Kidney capillary endothelial cell (primary cell): ENCODE measurements at regions not wholly inside any gene's neighbourhood (a gene's known extent, or its start where the extent isn't known, plus 50 kb on each side); places are given as distances from the start of the nearest gene placed in this dataset.
"Not testable (repeated sequence)": the region's sequence is repeated elsewhere in the genome, so short reads cannot be mapped to it uniquely, and the experiment has no call there.

Source experiments
- DNase-seq: peaks from one replicate; pipeline ENCODE4 v3.0.0-alpha.2; 2018; ENCODE audit warnings: low spot score

DNA sequence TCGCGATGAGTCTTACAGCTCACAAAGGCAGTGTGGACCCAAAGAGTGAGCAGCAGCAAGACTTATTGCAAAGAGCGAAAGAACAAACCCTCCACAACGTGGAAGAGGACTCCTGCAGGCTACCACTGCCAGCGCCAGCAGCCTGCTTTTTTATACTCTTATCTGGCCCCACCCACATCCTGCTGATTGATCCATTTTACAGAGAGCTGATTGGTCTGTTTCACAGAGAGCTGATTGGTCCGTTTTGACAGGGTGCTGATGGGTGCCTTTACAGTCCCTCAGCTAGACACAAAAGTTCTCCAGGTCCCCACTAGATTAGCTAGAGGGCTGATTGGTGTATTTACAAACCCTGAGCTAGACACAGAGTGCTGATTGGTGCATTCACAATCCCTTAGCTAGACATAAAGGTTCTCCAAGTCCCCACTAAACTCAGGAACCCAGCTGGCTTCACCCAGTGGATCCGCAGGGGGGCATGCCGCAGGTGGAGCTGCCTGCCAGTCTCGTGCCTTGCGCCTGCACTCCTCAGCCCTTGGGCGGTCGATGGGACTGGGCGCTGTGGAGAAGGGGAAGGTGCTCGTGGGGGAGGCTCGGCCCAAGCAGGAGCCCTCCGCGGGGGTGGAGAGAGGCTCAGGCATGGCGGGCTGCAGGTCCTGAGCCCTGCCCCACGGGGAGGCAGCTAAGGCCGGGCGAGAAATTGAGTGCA is 75.7 kb downstream of the QDPR start:
- not testable (repeated sequence) for DNase-seq

DNA sequence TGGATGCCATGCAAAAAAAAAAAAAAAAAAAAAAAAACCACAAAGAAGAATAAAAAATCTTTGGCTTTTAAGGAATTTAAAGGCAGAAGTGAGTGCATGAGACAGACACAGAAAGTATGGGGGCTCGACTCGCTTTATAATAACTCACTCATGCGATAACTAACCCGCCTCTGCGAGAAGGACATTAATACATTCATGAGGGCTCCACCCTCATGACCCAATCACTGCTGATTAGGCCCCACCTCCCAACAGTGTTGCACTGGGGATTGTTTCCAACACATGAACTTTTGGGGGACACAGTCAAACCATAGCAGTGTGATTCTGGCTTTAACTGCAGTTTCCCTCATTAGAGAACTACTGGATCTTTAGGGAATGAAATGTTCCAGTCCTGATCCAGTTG is 78.1 kb downstream of the QDPR start:
- no peak for DNase-seq

DNA sequence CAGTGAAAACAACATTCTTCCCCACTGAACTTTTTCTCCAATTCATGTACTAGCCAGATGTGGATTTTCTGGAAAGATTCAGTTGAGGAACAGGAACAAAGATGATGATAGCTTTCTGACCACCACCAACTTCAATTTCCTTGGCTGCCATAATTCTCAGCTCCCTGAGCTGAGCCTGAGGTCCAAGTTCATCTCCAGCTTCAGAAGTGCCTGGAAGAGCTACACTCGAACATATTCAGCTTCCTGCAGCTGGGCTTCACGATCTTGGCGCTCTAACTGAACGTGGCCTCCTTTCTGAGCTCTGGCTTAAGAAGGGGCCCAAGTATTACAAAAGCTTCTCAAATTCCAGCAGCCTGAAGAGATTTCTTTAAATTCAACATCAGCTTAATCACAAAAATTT is 83.9 kb downstream of the QDPR start:
- no peak for DNase-seq

DNA sequence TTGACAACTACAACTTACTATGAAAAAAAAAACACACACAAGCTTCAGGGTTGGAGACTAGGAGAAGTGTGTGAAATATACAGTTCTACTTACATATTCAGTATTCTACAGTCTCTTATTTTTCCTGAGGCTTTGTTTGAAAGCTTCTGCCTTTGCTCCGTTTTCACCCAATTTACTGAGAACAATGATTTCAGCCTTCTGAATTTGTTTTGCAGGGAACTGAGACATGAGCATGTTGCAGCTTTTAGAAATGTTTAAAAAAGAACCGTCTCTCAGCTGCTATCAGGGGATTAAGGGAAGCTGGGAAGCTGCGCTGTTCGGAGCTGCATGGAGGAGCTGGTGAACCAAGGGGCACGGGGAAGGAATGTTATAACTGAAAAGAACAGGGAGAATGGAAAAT is 85.7 kb downstream of the QDPR start:
- DNase-seq, result no peak

DNA sequence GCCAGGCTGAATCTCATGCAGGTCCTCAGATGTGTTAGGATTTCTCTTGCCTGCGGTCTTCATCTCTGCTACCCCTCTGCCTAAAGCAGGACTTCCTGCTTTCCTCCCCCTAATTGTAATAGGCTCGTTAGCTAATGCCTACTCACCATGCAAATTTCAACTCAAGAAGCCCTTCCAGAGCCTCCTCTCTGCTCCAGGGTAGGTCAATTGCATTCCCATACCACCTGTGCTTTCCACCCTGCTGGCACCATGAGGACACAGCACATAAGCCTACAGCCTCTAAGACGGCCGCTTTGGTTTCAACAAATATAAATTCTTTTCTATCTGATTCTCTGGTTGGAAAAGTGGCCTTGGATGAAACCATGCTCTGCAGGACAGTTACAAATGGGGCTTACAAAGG is 93.9 kb downstream of the QDPR start:
- no peak for DNase-seq

DNA sequence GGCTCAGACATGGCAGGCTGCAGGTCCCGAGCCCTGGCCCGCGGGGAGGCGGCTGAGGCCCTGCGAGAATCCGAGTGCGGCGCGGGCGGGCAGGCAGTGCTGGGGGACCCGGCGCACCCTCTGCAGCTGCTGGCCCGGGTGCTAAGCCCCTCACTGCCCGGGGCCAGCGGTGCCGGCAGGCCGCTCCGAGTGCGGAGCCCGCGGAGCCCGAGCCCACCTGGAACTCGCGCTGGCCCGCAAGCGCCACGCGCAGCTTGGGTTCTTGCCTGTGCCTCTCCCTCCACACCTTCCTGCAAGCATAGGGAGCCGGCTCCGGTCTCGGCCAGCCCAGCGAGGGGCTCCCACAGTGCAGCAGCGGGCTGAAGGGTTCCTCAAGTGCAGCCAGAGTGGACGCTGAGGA is 97.5 kb downstream of the QDPR start:
- no peak for DNase-seq

DNA sequence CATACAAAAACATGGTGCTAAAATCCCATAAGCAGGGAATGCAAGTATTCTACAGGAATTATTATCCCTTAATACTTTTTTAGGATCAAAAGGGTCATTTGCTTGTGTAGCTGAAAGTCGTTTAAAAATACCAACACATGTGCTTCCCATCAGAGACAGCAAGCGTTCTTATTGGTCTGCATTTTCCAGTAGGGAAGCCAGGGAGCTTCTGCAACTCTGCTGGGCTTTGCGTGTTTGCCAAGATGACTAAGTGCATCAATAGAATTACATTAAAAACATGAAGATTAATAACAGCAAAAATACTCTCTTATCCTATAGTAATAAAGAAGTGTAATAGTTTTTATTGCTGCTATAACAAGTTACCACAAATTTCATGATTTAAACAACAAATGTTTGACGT is 111.2 kb downstream of the QDPR start:
- no peak for DNase-seq

DNA sequence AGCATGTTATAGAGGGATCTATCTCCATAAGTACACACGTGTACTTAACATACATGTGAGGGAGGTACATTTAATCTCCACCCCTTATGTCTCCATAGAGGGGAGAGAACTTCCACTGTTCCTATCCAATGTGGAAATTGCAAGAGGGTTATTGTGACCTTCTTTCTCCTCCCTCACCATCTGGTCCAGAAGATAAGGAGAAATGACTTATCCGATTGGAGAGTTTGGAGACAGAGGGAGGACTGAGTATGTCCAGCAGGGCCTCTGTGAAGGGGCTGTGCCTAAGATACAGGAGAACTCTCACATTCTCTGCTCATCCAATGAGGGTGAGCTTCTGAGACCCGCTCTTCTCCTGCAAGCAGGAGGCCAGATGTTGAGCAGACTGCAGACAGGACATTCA is 113.1 kb downstream of the QDPR start:
- no peak for DNase-seq

DNA sequence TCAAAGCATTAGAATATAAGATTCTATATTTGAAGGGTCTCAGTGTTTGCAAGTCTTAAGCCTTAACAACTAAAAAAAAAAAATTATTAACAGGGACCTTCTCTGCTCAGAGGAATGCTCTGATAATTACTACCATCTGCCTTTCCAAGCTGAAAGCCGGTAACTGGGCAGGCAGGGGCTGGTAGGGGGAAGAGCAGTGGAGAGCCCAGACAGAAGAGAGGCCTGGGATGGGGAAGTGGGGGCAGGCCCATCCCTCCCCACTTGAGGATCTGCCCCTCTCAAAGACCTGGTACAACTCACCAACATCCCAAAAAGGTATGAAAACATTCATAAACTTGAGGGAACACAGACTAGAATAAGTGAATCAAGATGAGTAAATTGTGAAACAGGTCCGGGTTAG is 113.9 kb downstream of the QDPR start:
- no peak for DNase-seq

DNA sequence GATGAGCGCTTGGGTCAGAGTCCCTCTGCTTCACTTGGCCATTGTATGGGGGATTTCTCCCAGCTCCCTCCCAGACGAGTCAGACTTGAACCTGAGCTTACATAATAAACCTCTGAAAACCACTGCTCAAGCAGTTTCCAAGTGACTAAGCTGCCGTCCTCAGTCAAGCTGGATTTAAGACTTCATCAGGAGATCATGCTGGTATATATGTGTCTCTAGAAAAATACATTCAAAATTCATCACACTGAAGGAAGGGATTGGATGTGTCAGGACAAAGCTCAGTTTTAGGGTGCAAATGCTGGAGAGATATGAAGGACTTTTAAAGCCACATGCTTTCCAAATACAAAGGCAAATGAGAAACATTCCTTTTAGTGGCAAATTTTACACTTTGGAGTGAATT is 114.3 kb downstream of the QDPR start:
- DNase-seq, result no peak

DNA sequence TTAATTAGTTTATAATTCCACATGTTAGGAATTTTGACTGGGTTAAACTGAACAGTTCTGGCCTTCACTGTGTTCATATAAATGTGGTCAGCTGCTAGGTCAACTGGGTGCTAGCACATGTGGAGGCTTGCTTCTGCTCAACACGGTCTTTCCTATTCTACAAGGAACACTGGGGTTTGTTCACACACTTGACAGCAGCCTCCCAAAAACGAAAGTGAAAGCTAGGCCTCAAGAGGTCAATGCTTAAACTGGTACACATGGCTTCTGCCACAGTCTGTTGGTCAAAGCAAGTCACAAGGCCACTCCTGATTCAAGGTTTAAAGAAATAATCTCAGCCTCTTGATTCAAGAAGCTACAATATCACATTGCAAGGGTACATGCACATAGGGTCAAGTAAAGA is 126.5 kb downstream of the QDPR start:
- no peak for DNase-seq

DNA sequence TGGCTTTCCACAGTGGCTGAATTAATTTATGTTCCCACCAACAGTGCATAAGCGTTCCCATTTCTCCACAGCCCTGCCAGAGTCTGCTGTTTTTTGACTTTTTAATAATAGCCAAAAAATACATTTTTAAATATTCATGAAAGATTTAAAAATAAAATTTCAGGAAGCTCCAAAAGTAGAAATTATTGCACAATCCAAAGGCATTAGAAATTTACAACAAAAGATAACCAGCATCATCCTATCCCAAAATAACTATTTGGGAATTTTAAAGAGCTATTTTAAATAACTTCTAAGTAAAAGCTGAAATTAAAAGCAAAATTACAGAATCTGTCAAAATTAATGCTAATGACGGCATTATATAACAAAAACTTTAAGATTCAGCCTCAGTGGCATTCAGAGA is 131.5 kb downstream of the QDPR start:
- DNase-seq, result no peak

DNA sequence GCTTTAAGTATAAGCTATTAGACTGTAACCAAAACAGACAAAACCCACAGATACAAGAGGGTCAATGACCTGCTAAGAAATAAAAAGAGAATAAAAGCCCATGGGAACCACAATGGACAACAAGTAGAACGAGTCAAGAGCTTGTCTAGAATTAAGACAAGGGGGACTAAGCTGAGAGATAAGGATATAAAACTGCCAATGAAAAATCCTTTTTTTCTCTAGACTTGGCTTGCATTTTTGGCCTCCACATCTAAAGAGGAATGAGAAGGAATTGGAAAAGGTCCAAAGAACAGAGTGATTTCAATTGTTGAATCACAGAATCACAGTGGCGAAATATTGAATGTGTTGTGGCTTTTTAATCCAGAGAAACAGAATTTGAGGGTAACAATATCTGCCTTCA is 135.7 kb downstream of the QDPR start:
- DNase-seq, result no peak

DNA sequence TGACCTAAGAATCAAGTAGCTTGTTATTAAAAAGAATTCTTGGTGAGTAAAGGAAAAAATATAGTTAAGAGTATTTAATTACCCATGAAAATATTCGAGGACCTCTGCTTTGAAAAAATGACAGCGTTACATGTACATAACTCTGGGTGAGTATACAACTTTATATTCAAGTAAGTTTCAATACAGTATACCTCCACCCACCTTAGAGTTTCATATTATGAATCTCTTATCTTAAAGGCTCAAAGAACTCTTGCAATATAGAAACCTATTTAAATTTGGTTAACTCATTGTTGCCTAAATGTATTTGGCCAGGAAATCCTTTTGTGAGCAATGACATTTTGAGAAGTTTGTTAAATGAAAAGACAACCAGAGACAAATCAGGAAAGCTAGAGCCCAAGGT is 138.2 kb downstream of the QDPR start:
- DNase-seq, result no peak

DNA sequence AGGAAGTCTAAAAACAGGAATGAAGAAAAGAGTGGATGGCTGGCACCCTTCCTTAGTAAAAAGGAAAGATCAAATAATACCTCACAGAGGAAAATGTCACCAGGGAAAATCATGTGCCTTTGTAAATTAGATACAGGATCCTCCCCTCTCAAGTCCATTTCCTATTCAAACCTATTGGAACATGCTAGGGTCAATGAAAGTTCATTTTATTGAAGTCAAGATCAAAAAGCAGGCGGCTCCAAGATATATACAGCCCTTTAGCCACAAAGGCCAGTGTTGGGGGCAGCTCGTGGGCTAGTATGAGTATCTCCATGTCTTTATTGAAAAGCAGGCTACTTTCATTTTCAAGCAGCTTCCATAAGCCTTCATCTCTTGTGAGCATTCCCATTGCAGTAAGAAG is 141.1 kb downstream of the QDPR start:
- DNase-seq, result no peak

DNA sequence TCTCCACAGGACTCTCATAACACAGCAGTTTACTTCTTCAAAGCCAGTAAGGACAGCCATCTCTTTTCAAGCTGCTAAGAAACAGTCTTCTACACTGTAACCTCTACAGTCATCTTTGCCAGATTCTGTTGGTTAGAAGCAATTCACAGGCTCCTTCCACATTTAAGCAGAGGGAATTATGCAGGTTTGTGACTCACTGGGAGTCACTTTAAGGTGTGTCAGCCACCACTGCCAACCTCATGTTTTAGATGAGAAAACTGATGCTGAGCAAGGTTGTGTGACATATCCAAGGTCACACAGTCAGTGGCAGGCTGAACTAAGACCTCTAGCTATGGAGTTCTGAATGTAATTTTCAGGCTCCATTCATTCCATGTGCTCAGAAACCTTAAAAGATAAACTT is 143.5 kb downstream of the QDPR start:
- DNase-seq, result no peak

DNA sequence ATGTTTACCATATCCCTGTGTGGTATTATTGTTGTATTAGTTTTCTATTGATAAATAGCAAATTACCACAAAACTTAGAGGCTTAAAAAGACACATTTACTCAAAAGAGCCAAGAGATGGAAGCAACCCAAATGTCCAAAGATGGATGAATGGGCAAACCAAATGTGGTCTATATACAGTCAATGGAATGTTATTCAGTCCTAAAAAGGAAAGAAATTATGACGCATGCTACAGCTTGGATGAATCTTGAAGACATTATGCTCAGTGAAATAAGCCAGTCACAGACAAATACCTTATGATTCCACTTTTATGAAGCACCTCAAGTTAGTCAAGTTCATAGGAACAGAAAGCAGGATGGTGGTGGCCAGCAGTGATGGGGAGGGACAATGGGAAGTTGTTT is 144.7 kb downstream of the QDPR start:
- DNase-seq, result no peak

DNA sequence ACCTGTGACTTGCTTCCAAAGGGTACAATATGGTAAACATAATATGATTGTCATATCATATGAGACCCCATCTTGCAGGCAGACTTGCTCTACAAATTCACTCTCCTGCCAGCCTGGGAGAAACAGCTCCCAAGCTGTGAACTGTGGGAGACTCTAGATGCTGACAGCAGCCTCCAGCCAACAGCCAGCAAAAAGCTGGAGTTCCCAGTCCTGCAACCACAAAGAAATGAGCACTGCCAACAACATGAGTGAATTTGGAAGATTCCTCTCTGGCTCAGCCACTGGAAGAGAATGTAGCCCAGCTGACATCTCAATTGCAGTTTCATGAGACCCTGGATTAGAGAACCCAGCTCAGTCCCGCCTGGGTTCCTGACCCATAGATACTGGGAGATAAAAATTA is 145.4 kb downstream of the QDPR start:
- DNase-seq, result no peak

DNA sequence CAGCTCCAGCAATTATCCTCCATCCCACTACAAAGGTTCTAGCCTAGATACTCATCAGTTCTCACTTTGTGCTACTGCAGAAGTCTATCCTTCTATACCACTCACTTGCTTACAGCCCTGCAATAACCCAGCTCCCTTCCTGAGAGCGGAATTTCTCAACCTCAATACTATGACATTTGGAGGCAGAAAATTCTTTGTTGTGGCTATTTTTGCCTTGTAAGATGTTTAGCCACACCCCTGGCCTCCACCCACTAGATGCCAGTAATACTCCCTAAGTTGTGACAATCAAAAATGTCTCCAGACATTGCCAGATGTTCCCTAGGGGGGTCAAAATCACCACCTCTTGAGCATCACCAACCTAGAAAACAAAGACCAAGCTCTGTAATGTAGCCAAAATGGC is 149.5 kb downstream of the QDPR start:
- no peak for DNase-seq

DNA sequence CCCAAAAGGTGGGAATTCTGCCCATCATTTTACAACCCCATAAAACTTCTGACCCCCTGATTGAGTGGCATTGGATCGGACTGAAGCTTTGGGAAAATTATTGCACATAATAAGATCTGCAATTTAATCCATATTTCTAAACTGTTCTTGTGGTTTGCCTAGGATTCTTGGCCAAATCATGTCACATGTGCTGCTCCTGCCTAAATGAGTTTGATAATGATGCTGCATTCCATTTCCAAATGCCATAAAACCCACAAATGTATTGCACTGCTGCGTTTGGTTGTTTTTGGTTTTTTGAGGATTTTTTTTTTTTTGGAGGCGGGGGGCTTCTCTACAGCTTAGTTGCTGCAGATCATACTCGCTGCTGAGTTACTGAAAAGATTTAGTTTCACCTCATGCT is 153.6 kb downstream of the QDPR start:
- DNase-seq, result no peak

DNA sequence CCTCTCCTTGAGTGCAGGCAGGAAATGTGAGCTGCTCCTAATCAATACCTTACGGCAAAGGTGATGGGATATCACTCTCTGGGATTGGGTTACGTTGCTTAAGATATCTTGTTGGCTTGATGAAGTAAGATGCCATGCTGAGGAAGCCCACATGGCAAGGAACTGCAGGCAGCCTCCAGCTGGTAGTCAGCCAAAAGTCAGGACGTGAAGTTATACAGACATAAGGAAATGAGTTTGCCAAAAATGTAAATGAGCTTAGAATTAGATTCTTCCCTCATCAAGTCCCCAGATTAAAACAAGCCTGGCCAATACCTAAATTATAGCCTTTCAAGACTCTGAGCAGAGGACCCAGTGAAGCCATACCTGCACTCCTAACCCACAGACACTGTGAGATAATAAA is 155.0 kb downstream of the QDPR start:
- no peak for DNase-seq

DNA sequence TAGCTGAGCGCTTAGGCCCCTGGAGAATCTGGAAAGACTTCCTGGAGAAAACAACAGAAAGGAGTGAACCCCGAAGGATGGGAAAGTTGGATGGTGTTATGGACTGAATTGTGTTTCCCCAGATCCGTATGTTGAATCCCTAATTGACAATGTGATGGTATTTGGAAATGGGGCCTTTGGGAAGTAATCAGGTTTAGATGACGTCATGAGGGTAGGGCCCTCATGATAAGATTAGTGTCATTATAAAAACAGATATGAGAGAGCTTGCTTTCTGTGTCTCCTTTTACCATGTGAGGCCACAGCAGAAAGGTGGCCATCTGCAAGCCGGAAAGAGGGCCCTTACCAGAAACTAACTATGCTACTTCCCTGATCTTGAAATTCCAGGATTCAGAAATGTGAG is 159.5 kb downstream of the QDPR start:
- DNase-seq, result no peak

DNA sequence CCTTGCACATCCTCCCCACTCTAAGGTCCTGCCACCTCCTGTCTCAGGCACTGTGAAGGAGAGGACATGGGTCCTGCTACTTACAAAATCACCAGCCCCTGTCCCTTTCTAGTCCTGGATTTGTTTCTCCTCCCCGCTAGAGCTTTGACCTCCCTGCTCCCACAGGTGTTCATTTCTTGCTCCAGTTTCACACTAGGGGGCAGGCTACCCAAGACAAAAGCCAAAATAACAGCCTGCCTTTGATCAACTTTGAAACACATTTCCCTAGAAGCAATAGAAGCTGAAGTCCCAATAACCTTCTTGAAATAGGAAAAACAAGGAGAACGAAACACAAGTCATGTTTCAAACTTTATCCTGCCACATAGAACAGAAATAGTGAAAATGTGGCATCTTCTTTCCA is 164.4 kb downstream of the QDPR start:
- no peak for DNase-seq

DNA sequence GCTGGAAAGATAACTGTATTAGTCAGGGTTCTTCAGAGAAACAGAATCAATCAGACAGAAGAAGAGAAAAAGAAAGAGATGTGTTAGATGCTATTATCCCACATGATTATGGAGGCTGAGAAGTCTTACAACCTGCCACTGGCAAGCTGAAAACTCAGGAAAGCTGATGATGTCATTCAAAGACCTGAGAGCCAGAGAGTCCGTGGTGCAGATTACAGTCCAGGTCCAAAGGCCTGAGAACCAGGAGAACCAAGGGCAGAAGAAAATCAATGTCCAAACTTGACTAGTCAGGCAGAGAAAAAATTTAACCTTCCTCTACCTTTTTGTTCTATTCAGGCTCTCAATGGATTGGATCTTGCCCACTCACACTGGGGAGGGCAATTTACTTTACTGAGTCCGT is 172.5 kb downstream of the QDPR start:
- no peak for DNase-seq

DNA sequence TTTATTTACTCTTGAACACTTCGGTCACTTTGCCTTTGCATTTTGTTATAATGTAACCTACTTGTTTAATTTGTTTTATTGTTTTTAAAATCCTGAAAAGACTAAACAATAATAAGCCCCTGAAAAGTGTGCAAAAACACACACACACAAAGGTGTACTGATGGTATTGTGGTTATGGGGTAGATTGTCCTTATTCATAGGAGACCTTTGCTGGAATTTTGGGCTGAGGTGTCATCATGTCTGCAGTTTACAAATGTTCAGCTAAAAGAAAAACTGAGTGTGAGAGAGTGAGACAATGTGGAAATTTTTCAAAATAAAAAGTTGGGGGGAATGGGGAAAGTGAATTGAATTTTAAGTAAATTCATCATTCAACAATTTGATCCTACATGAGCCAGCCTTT is 174.9 kb downstream of the QDPR start:
- no peak for DNase-seq
